Osteocyte (in vitro differentiated cells): ENCODE measurements at regions not wholly inside any gene's neighbourhood (a gene's known extent, or its start where the extent isn't known, plus 50 kb on each side); places are given as distances from the start of the nearest gene placed in this dataset.
"Not testable (repeated sequence)": the region's sequence is repeated elsewhere in the genome, so short reads cannot be mapped to it uniquely, and the experiment has no call there.

ENCODE experiments used
- DNase-seq: peaks from one replicate; pipeline ENCODE4 v3.0.0; 2021; ENCODE audit warnings: mixed read lengths; ENCODE audit not compliant: unreplicated experiment; ENCODE audit errors: extremely low spot score
- H3K27ac Mint-ChIP-seq: one replicate; pipeline ENCODE4 v1.8.0; 2021; ENCODE audit warnings: mild to moderate bottlenecking, mixed read lengths; ENCODE audit not compliant: unreplicated experiment
- H3K27me3 Mint-ChIP-seq: one replicate; pipeline ENCODE4 v1.8.0; 2021; ENCODE audit warnings: mixed read lengths; ENCODE audit not compliant: unreplicated experiment
- H3K36me3 Mint-ChIP-seq: one replicate; pipeline ENCODE4 v1.8.0; 2021; ENCODE audit warnings: mixed read lengths; ENCODE audit not compliant: unreplicated experiment
- H3K4me1 Mint-ChIP-seq: one replicate; pipeline ENCODE4 v1.8.0; 2021; ENCODE audit warnings: mixed read lengths; ENCODE audit not compliant: unreplicated experiment
- H3K4me3 Mint-ChIP-seq: one replicate; pipeline ENCODE4 v1.8.0; 2021; ENCODE audit warnings: mild to moderate bottlenecking, moderate library complexity, mixed read lengths; ENCODE audit not compliant: unreplicated experiment
- H3K9me3 Mint-ChIP-seq: one replicate; pipeline ENCODE4 v1.8.0; 2021; ENCODE audit warnings: mixed read lengths; ENCODE audit not compliant: unreplicated experiment
- TF ChIP-seq, protein P1 (sequence below): fragments of 200-600 bp; sonication (generic); IDR thresholded peaks from 2 replicates; pipeline ENCODE4 v1.5.0; 2021; ENCODE audit warnings: antibody characterized with exemption, mild to moderate bottlenecking, moderate library complexity

GRCh38 chr3:78256123-78256522 lies 1216.2 kb downstream of the ROBO2 start:
- no peak for DNase-seq
- Mint-ChIP-seq H3K4me3 (no peak overlapping the region), H3K4me1 (peaks cover 45% of the 10 kb centered on the region), H3K9me3 (peaks cover 6% of the 10 kb centered on the region), H3K36me3 (peaks cover 2% of the 10 kb centered on the region), H3K27ac (no peak overlapping the region), H3K27me3 (no peaks in the 10 kb centered on the region)
- TF ChIP-seq, protein P1, sequence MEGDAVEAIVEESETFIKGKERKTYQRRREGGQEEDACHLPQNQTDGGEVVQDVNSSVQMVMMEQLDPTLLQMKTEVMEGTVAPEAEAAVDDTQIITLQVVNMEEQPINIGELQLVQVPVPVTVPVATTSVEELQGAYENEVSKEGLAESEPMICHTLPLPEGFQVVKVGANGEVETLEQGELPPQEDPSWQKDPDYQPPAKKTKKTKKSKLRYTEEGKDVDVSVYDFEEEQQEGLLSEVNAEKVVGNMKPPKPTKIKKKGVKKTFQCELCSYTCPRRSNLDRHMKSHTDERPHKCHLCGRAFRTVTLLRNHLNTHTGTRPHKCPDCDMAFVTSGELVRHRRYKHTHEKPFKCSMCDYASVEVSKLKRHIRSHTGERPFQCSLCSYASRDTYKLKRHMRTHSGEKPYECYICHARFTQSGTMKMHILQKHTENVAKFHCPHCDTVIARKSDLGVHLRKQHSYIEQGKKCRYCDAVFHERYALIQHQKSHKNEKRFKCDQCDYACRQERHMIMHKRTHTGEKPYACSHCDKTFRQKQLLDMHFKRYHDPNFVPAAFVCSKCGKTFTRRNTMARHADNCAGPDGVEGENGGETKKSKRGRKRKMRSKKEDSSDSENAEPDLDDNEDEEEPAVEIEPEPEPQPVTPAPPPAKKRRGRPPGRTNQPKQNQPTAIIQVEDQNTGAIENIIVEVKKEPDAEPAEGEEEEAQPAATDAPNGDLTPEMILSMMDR: no peak

GRCh38 chr3:78257951-78258530 lies 1218.1 kb downstream of the ROBO2 start:
- no peak overlapping the region for H3K4me3 Mint-ChIP-seq

GRCh38 chr3:78258798-78259197 lies 1218.9 kb downstream of the ROBO2 start:
- no peaks in the 10 kb centered on the region for H3K36me3 Mint-ChIP-seq
- no peak for DNase-seq
- peaks cover 12% of the 10 kb centered on the region for H3K9me3 Mint-ChIP-seq
- TF ChIP-seq, protein P1: no peak
- peaks cover 41% of the 10 kb centered on the region for H3K4me1 Mint-ChIP-seq
- peak overlapping the region; percentile 45 for H3K4me3 Mint-ChIP-seq
- H3K27ac Mint-ChIP-seq: peak overlapping the region; percentile 93
- H3K27me3 Mint-ChIP-seq: no peaks in the 10 kb centered on the region

More at GRCh38 chr3:78257951-78258530, 1218.1 kb downstream of the ROBO2 start:
- Mint-ChIP-seq H3K9me3 (peaks cover 8% of the 10 kb centered on the region), H3K36me3 (no peaks in the 10 kb centered on the region), H3K4me1 (peaks cover 41% of the 10 kb centered on the region), H3K27ac (peak overlapping the region; percentile 93), H3K27me3 (no peaks in the 10 kb centered on the region)
- TF ChIP-seq, protein P1: no peak
- DNase-seq: no peak

DNA sequence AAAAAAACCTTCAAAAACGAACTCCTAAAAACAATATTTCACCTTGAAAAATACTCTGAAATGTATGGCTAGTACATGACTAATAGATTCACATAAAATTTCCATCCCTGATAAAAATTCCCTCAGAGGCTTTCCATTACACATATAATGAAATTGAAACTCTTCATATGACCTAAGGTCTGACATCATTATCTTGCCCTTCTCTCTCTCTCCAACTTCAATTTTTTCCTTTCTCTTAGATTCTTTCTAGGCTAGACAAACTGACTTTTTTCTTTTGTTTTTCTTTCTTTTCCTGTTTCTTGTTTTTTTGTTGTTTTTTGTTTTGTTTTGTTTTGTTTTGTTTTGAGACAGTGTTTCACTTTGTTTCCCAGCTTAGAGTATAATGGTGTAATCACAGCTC lies 1220.5 kb downstream of the ROBO2 start:
- TF ChIP-seq, protein P1: no peak
- DNase-seq: no peak
- Mint-ChIP-seq H3K9me3 (peaks cover 26% of the 10 kb centered on the region), H3K36me3 (peaks cover 2% of the 10 kb centered on the region), H3K27me3 (no peaks in the 10 kb centered on the region), H3K4me3 (no peak overlapping the region), H3K4me1 (peaks cover 38% of the 10 kb centered on the region), H3K27ac (peak overlapping the region; percentile 45)

- H3K4me1 Mint-ChIP-seq, H3K27ac Mint-ChIP-seq, H3K4me3 Mint-ChIP-seq, H3K36me3 Mint-ChIP-seq, H3K27me3 Mint-ChIP-seq, DNase-seq: not testable (repeated sequence)
- peaks cover 38% of the 10 kb centered on the region for H3K9me3 Mint-ChIP-seq
Observed at GRCh38 chr3:78266550-78266949, 1226.7 kb downstream of the ROBO2 start.
